HCT116 (cell line): ENCODE measurements at regions not wholly inside any gene's neighbourhood (a gene's known extent, or its start where the extent isn't known, plus 50 kb on each side); places are given as distances from the start of the nearest gene placed in this dataset.

Experiments
- CTCF ChIP-seq, 3 experiments: fragments of 200-600 bp in 1 of 3; sonication (generic) in 1 of 3; IDR thresholded peaks in 2 of 3; conservative IDR thresholded peaks in 1 of 3; 2 replicates each; pipeline ENCODE4 v1.5.1; 2012 to 2017; ENCODE audit warnings: low read depth in 2 of 3, low read length in 2 of 3, antibody characterized with exemption in 1 of 3, borderline replicate concordance in 1 of 3, control low read depth in 1 of 3, mild to moderate bottlenecking in 1 of 3, mixed read lengths in 1 of 3, mixed run types in 1 of 3, moderate library complexity in 1 of 3; ENCODE audit not compliant: insufficient read depth in 1 of 3
- EZH2phosphoT487 ChIP-seq: fragments of 200-600 bp; IDR thresholded peaks from 2 replicates; pipeline ENCODE4 v1.6.1; 2018; ENCODE audit warnings: antibody characterized with exemption, borderline replicate concordance

DNA sequence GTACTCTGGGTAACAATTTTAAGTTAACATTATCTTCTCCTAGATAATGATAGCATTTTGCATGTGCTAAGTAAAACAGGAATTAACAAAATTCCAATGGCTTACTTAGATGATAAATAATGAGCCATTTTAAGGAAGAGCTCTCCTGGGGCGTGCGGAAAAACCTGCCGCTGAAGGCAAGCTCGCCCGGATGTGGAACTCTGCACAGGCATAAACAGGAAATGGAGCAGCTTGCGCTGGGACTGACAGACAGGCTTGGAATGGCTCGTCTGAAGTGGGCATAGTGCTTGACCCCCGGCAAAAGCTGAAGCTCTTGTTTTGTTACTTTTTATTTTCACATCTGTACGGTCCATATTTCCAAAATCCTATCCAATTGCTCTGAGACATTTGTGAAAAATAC is 169.2 kb downstream of the ZNF281 start:
- no peak for TF ChIP-seq CTCF (IDR thresholded peaks at IDR 0.05 in 2 of 3, conservative IDR thresholded peaks at IDR 0.05 in 1 of 3; ENCODE audit: borderline replicate concordance in 1 of 3, insufficient read depth in 1 of 3, low read depth in 2 of 3, low read length in 2 of 3)
- no peak for TF ChIP-seq EZH2phosphoT487
